Uterus (tissue), 3 donors: ENCODE measurements at regions not wholly inside any gene's neighbourhood (a gene's known extent, or its start where the extent isn't known, plus 50 kb on each side); places are given as distances from the start of the nearest gene placed in this dataset.

ENCODE experiments used
- DNase-seq, 2 donors: peaks; one replicate each; pipeline ENCODE4 v3.0.0-alpha.2; 2019 to 2020
- H3K27ac ChIP-seq, 2 donors: fragments of 200-600 bp; sonication (generic); 1 replicate in 1 of 2; 2 replicates in 1 of 2; pipeline ENCODE4 v1.5.1; 2016 to 2018
- H3K27me3 ChIP-seq, 2 donors: fragments of 200-600 bp; sonication (generic); one replicate each; pipeline ENCODE4 v1.5.1; 2018 to 2019; ENCODE audit warnings: control low read depth in 1 of 2
- H3K36me3 ChIP-seq, 2 donors: fragments of 200-600 bp; sonication (generic); one replicate each; pipeline ENCODE4 v1.5.1; 2019; ENCODE audit warnings: control low read depth in 1 of 2
- H3K4me1 ChIP-seq, 2 donors: fragments of 200-600 bp; sonication (generic); one replicate each; pipeline ENCODE4 v1.5.1; 2018 to 2019; ENCODE audit warnings: control low read depth in 1 of 2
- H3K4me3 ChIP-seq, 2 donors: fragments of 200-600 bp; sonication (generic); 1 replicate in 1 of 2; 2 replicates in 1 of 2; pipeline ENCODE4 v1.5.1; 2018 to 2019; ENCODE audit warnings: mild to moderate bottlenecking in 1 of 2
- H3K9me3 ChIP-seq, 2 donors: fragments of 200-600 bp; sonication (generic); one replicate each; pipeline ENCODE4 v1.5.1; 2019; ENCODE audit warnings: control low read depth in 1 of 2
- CTCF ChIP-seq, 4 experiments: fragments of 200-600 bp in 2 of 4; fragments of 450-650 bp in 2 of 4; sonication (generic) in 2 of 4; IDR thresholded peaks; one replicate each; pipeline ENCODE4 v1.5.1; 2016 to 2019; ENCODE audit warnings: antibody characterized with exemption in 4 of 4, mild to moderate bottlenecking in 2 of 4, moderate library complexity in 1 of 4
- POLR2A ChIP-seq, 2 donors: fragments of 450-650 bp; IDR thresholded peaks; one replicate each; pipeline ENCODE4 v1.6.1; 2016; ENCODE audit warnings: antibody characterized with exemption in 2 of 2, mild to moderate bottlenecking in 1 of 2, moderate library complexity in 1 of 2
- intact Hi-C: fragments of 100-400 bp; cut with DNase I; formaldehyde crosslinking; loops from one replicate; pipeline ENCODE4 v1.15.1; 2023; ENCODE audit warnings: low total_unique reads
- donor health status: DM: yes; HTN: yes; CAD: no.

DNA sequence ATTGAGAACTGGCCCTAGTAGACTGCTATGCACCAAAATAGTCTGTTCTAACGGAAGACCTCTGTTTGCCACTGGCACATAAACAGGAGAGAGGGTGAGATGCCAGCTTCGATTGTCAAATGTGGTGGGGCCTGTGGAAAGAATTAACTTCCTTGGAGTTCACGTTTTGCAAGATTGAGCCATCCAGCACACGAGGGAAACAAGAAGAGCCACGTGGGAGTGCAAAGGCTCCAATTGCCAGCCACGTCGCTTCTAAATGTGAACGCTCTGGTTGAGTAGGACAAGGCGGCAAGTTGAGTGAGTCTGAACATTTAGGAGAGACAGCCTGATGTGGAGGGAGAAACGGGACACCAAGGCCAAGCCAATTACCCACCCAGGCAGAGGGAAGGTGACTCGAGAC is 409.1 kb downstream of the FGF9 start:
- no peak for DNase-seq
- TF ChIP-seq POLR2A (IDR thresholded peaks at IDR 0.05) (no peak), CTCF (IDR thresholded peaks at IDR 0.05) (no peak)
- no peak overlapping the region for H3K27ac ChIP-seq
- H3K9me3 ChIP-seq = no peaks in the 10 kb centered on the region
- no peaks in the 10 kb centered on the region for H3K36me3 ChIP-seq
- H3K4me1 ChIP-seq = no peaks in the 10 kb centered on the region
- intact Hi-C loops = no loop called here
- H3K27me3 ChIP-seq = no peaks in the 10 kb centered on the region
- H3K4me3 ChIP-seq = no peak overlapping the region

- no peak for DNase-seq
- no peak overlapping the region for H3K27ac ChIP-seq
- intact Hi-C loops = no loop called here
- no peak for TF ChIP-seq CTCF (IDR thresholded peaks at IDR 0.05)
- no peak for TF ChIP-seq POLR2A (IDR thresholded peaks at IDR 0.05)
- no peaks in the 10 kb centered on the region for H3K4me1 ChIP-seq
- H3K36me3 ChIP-seq = no peaks in the 10 kb centered on the region
- no peak overlapping the region for H3K4me3 ChIP-seq
- no peaks in the 10 kb centered on the region for H3K27me3 ChIP-seq
- H3K9me3 ChIP-seq = no peaks in the 10 kb centered on the region
Observed at GRCh38 chr13:22080832-22081231, 410.0 kb downstream of the FGF9 start.

DNA sequence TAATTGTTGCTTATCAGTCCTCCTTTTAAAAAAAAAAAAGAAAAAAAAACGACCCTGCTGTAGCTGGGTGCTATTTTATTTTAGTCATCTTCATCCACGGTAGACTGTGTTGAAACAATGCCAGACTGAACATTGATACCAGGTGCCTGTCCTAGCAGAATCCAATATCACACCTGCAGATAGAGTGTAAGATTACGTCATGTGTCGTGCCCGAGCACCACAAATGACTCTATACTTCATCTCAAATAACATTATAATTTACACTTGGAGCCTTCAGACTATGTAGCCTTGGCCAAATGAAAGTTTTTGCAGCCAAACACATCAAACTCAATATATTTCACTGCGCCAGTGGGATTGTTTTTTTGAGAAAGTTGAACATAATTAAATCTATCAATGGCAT is 410.6 kb downstream of the FGF9 start:
- Histone ChIP-seq H3K27ac (no peak overlapping the region), H3K4me1 (no peaks in the 10 kb centered on the region), H3K4me3 (no peak overlapping the region), H3K36me3 (no peaks in the 10 kb centered on the region), H3K9me3 (no peaks in the 10 kb centered on the region), H3K27me3 (no peaks in the 10 kb centered on the region)
- DNase-seq = no peak
- TF ChIP-seq CTCF (IDR thresholded peaks at IDR 0.05) = no peak
- TF ChIP-seq POLR2A (IDR thresholded peaks at IDR 0.05) = no peak
- intact Hi-C loops = no loop called here

DNA sequence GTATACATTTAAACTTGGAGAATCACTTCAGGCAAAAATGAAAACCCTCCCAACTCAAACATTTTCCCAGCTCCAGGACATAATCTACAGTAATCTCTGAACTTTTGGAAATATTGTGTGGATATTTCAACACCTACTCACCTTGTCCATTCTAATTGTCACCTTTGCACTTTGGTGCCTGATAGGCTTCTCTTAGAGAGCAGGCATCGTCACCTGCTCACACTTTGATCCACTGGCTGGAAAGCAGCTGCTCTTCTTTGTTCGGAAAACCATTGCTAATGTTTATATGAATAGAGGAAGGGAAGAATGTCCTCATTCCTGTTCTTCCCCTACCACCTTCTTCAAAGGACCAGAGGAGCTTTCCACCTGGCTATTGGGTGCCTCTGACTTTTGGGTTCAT is 411.2 kb downstream of the FGF9 start:
- Histone ChIP-seq H3K27ac (no peak overlapping the region), H3K4me1 (no peaks in the 10 kb centered on the region), H3K36me3 (no peaks in the 10 kb centered on the region), H3K27me3 (no peaks in the 10 kb centered on the region), H3K4me3 (no peak overlapping the region), H3K9me3 (no peaks in the 10 kb centered on the region)
- intact Hi-C loops = no loop called here
- DNase-seq = no peak
- TF ChIP-seq CTCF (IDR thresholded peaks at IDR 0.05) (no peak), POLR2A (IDR thresholded peaks at IDR 0.05) (no peak)

DNA sequence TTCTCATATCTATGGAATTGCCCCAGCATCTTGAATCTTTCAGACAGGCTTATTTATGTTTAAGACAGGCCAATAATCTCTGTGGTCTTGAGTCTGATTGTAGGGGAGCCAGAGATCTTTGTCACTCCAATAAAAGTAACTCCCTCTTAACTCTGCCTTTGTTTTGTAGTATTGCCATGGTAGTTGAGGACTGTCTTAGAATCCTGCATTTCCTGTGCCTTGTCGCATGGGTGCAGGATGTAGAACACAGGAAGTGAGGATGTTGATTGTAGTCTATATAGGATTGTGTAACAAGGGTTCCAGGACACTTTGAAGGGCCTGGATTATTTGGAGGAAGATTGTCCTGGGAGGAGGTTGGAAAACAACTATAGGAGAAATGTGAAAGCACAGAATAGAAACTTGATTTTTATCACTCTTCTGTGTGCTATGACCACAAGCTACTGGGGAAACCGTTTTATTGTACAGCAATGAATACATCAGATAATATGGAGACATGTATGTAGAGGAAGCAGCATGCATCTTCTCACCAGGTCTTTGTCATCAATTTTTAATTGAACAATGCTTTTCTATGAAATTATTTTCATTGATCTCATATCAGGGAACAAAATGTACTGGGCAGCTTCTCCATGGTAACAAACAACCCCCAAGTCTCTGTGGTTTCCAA is 411.7 kb downstream of the FGF9 start:
- H3K9me3 ChIP-seq = no peaks in the 10 kb centered on the region
- no peaks in the 10 kb centered on the region for H3K36me3 ChIP-seq
- H3K27ac ChIP-seq = no peak overlapping the region
- peaks cover 0 to 4% of the 10 kb centered on the region in 2 donors for H3K4me1 ChIP-seq
- TF ChIP-seq CTCF (IDR thresholded peaks at IDR 0.05) (no peak), POLR2A (IDR thresholded peaks at IDR 0.05) (no peak)
- intact Hi-C loops = no loop called here
- H3K27me3 ChIP-seq = no peaks in the 10 kb centered on the region
- H3K4me3 ChIP-seq = no peak overlapping the region
- DNase-seq = no peak
